ENCODE measurements at regions not wholly inside any gene's neighbourhood (a gene's known extent, or its start where the extent isn't known, plus 50 kb on each side); places are given as distances from the start of the nearest gene placed in this dataset.

DNA sequence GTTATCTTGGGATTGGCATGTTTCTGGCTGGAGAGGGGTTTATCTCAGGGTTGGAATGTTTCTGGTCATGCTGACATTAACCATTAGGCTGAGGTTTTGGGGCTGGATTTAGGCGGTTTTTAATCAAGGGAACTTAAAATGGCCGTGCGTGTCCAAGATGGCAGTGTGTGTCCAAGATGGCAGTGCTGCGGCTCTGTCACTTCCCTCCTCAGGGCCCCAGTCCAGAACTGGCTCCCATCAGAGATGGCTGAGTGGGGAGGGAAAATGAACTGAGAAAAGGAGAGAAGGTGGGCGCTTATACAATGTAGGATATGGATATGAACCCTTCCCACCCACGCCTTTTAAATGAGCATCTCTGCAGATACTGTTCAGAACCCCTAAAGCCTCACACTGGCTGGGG is 175.5 kb upstream of the MYT1L start:
- TF ChIP-seq CTCF (IDR thresholded peaks at IDR 0.05): no peak
- no peak for ATAC-seq (ENCODE audit: low FRiP score)
- DNase-seq (ENCODE audit: low spot score): no peak

DNA sequence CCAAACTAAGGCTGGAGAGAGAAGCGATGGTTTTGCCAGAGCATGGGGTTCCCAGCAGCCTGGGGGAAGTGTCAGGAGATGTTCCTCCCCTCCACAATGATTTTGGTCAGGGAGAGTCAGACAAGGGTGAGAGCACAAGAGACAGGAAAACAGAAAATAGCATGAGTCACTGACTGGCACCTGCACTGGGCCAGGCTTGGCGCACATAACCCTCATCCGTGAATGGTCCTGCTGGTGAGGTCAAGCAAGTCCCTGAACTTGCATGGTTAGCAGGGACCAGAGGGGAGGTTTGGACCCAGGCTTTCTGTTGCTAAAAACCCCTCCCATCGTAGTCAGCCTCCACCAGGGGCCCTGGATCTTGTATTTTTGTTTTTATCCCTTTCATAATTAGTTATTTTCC is 174.5 kb upstream of the MYT1L start:
- ATAC-seq (ENCODE audit: low FRiP score) (no peak), DNase-seq (ENCODE audit: low spot score) (no peak)
- TF ChIP-seq CTCF (IDR thresholded peaks at IDR 0.05): no peak

- no peak for TF ChIP-seq CTCF (IDR thresholded peaks at IDR 0.05)
- DNase-seq (ENCODE audit: low spot score) (no peak), ATAC-seq (ENCODE audit: low FRiP score) (no peak)
Observed at GRCh38 chr2:2503864-2504418, 172.9 kb upstream of the MYT1L start.

- TF ChIP-seq CTCF (IDR thresholded peaks at IDR 0.05): no peak
- no peak for ATAC-seq (ENCODE audit: low FRiP score)
- no peak for DNase-seq (ENCODE audit: low spot score)
Observed at GRCh38 chr2:2502201-2502549, 171.1 kb upstream of the MYT1L start.

DNA sequence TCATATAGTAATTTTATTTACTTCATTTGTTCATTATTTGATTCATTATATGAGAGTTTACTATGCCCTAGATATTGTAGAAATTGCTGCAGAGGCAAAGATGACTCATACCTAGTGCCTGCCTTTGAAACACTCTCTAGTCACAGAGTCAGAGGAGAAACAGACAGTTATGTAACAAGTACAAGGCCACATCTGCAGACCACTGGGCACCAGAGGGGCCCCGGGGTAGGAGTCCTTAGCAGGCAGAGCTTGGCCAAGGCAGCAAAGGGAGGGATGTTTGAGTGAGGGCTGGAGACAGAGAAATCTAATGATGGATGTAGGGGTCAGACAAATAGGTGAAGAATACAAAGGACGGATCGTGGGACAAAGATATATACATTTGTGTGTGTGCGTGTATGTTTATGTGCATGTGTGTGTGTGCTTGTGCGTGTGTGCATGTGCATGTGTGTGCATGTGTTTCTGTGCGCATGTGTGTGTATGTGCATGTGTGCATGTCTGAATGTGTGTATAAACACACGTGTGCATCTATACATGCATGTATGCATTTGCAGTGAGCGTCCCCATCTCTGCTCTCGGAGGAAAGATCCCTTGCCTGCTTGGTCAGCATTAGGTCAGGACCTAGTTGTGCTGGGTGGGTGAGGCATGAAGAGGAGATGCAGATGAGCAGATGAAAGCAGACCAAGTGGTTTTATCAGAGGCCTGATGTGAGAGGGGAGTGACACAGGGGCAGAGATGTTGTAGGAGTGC is 170.6 kb upstream of the MYT1L start:
- DNase-seq (ENCODE audit: low spot score) (no peak), ATAC-seq (ENCODE audit: low FRiP score) (peak; percentile 10)
- TF ChIP-seq CTCF (IDR thresholded peaks at IDR 0.05): no peak

DNA sequence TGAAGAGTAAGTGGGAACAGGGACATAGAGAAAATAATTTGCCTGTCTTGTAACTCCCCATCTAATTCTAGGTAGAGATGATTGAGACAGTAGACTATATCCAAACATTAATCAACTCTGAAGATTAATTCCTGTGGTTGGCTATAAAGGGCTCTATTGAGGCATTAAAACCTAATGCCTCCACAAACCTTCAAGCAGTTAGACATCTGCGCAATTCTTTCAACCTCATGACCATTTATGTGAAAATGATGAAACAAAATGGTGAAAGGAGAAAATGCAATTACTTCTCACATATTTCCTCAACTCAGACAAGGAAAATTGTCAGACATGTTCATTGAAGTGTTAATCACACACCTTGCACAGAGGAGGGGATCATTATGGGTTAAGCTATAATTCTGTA is 164.5 kb upstream of the MYT1L start:
- DNase-seq (ENCODE audit: low spot score): no peak
- no peak for ATAC-seq (ENCODE audit: low FRiP score)
- TF ChIP-seq CTCF (IDR thresholded peaks at IDR 0.05): no peak

- ATAC-seq (ENCODE audit: low FRiP score): no peak
- TF ChIP-seq CTCF (IDR thresholded peaks at IDR 0.05): no peak
- no peak for DNase-seq (ENCODE audit: low spot score)
Observed at GRCh38 chr2:2493496-2493895, 162.4 kb upstream of the MYT1L start.
